Testis (tissue), 2 donors: ENCODE measurements at regions not wholly inside any gene's neighbourhood (a gene's known extent, or its start where the extent isn't known, plus 50 kb on each side); places are given as distances from the start of the nearest gene placed in this dataset.

Experiments used
- DNase-seq: peaks from one replicate; pipeline ENCODE4 v3.0.0-alpha.2; 2019
- H3K27ac ChIP-seq, 2 donors: fragments of 200-600 bp; sonication (generic); one replicate each; pipeline ENCODE4 v1.5.1; 2019
- H3K27me3 ChIP-seq: fragments of 200-600 bp; sonication (generic); one replicate; pipeline ENCODE4 v1.5.1; 2019
- H3K36me3 ChIP-seq: fragments of 200-600 bp; sonication (generic); one replicate; pipeline ENCODE4 v1.5.1; 2017; ENCODE audit warnings: low read depth; ENCODE audit errors: missing control alignments
- H3K4me1 ChIP-seq: fragments of 200-600 bp; sonication (generic); one replicate; pipeline ENCODE4 v1.5.1; 2019
- H3K4me3 ChIP-seq, 2 donors: fragments of 200-600 bp; sonication (generic); one replicate each; pipeline ENCODE4 v1.5.1; 2017 to 2019
- H3K9me3 ChIP-seq: fragments of 200-600 bp; sonication (generic); one replicate; pipeline ENCODE4 v1.5.1; 2017
- CTCF ChIP-seq, 3 experiments: fragments of 450-650 bp in 2 of 3; fragments of 200-600 bp in 1 of 3; sonication (generic) in 1 of 3; IDR thresholded peaks; one replicate each; pipeline ENCODE4 v1.5.1; 2016 to 2019; ENCODE audit warnings: antibody characterized with exemption in 3 of 3, mild to moderate bottlenecking in 2 of 3, moderate library complexity in 1 of 3
- POLR2A ChIP-seq: fragments of 450-650 bp; IDR thresholded peaks from one replicate; pipeline ENCODE4 v1.6.1; 2017; ENCODE audit warnings: antibody characterized with exemption, mild to moderate bottlenecking, moderate library complexity
- WGBS, 2 donors: methylation state at CpG; one replicate each; pipeline ENCODE4 v1.1.5; 2018; 5-methylcytosine and 5-hydroxymethylcytosine counted together
- intact Hi-C: fragments of 100-400 bp; cut with DNase I; formaldehyde crosslinking; loops from one replicate; pipeline ENCODE4 v1.15.1; 2023; ENCODE audit warnings: low total_unique reads

DNA sequence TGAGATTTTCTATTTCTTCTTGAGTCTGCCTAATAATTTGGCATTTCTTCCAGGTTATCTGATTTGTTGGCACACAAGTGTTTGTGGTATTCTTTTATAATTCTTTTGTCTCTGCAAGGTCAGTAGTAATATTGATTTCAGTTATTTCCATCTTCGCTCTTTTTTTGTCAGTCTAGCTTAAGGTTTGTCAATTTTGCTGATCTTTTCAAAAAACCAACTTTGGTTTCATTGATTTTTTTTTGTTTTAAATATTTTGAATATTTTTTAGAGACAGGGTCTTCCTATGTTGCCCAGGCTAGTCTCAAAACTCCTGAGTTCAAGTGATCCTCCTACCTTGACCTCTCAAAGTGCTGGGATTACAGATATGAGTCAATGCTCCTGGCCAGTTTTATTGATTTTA is 162.8 kb downstream of the BARX1 start:
- no peaks in the 10 kb centered on the region for H3K27me3 ChIP-seq
- no peak for TF ChIP-seq POLR2A
- no peak for TF ChIP-seq CTCF (IDR thresholded peaks at IDR 0.05)

GRCh38 chr9:93786204-93786603 is 169.0 kb downstream of the BARX1 start:
- intact Hi-C loops, result no loop called here
- no peaks in the 10 kb centered on the region for H3K9me3 ChIP-seq
- no peaks in the 10 kb centered on the region for H3K36me3 ChIP-seq
- no peak overlapping the region for H3K27ac ChIP-seq
- no peaks in the 10 kb centered on the region for H3K27me3 ChIP-seq
- DNase-seq, result no peak
- H3K4me3 ChIP-seq, result no peak overlapping the region
- no peak for TF ChIP-seq CTCF (IDR thresholded peaks at IDR 0.05)
- TF ChIP-seq POLR2A, result no peak
- 83 to 91% methylated on average over 2 of the region's 2 CpGs for WGBS, 2 donors
- H3K4me1 ChIP-seq, result no peaks in the 10 kb centered on the region

More for the DNA sequence above, 162.8 kb downstream of the BARX1 start:
- no peak for DNase-seq
- H3K4me1 ChIP-seq, result no peaks in the 10 kb centered on the region
- no peak overlapping the region for H3K4me3 ChIP-seq
- intact Hi-C loops, result no loop called here
- H3K27ac ChIP-seq, result no peak overlapping the region
- 97 to 100% methylated on average over 1 of the region's 1 CpG for WGBS, 2 donors
- no peaks in the 10 kb centered on the region for H3K9me3 ChIP-seq
- no peaks in the 10 kb centered on the region for H3K36me3 ChIP-seq

- Histone ChIP-seq H3K4me3 (no peak overlapping the region), H3K27ac (no peak overlapping the region), H3K4me1 (no peaks in the 10 kb centered on the region), H3K36me3 (no peaks in the 10 kb centered on the region), H3K9me3 (no peaks in the 10 kb centered on the region), H3K27me3 (no peaks in the 10 kb centered on the region)
- no peak for DNase-seq
- no peak for TF ChIP-seq CTCF (IDR thresholded peaks at IDR 0.05)
- TF ChIP-seq POLR2A, result no peak
- 94% methylated on average over 4 to 11 of the region's 11 CpGs for WGBS, 2 donors
- intact Hi-C loops, result no loop called here
Observed at GRCh38 chr9:93776873-93777272, 178.3 kb downstream of the BARX1 start.

GRCh38 chr9:93776256-93776655 is 178.9 kb downstream of the BARX1 start:
- no peak overlapping the region for H3K4me3 ChIP-seq
- 75 to 90% methylated on average over 1 of the region's 1 CpG for WGBS, 2 donors
- no peaks in the 10 kb centered on the region for H3K9me3 ChIP-seq
- H3K27ac ChIP-seq, result no peak overlapping the region
- TF ChIP-seq POLR2A, result no peak
- no peak for TF ChIP-seq CTCF (IDR thresholded peaks at IDR 0.05)
- intact Hi-C loops, result no loop called here
- H3K4me1 ChIP-seq, result no peaks in the 10 kb centered on the region
- H3K27me3 ChIP-seq, result no peaks in the 10 kb centered on the region
- no peak for DNase-seq
- H3K36me3 ChIP-seq, result no peaks in the 10 kb centered on the region

GRCh38 chr9:93774331-93775102 is 180.6 kb downstream of the BARX1 start:
- intact Hi-C loops, result no loop called here
- Histone ChIP-seq H3K27me3 (no peaks in the 10 kb centered on the region), H3K27ac (no peak overlapping the region), H3K4me1 (no peaks in the 10 kb centered on the region), H3K4me3 (no peak overlapping the region), H3K9me3 (no peaks in the 10 kb centered on the region), H3K36me3 (no peaks in the 10 kb centered on the region)
- TF ChIP-seq POLR2A (no peak), CTCF (IDR thresholded peaks at IDR 0.05) (no peak)
- WGBS, 2 donors, result 93 to 98% methylated on average over 6 to 8 of the region's 8 CpGs
- DNase-seq, result no peak
